ENCODE measurements at regions not wholly inside any gene's neighbourhood (a gene's known extent, or its start where the extent isn't known, plus 50 kb on each side); places are given as distances from the start of the nearest gene placed in this dataset.

GRCh38 chr11:110379936-110380335 lies 49.8 kb upstream of the FDX1 start:
- no peak overlapping the region for H3K27ac ChIP-seq (ENCODE audit: low read depth in 1 of 2, low read length in 2 of 2)
- no peaks in the 10 kb centered on the region for H3K36me3 ChIP-seq (ENCODE audit: control insufficient read depth in 4 of 4, insufficient read depth in 3 of 4, low read depth in 1 of 4, low read length in 3 of 4)
- H3K9me3 ChIP-seq (ENCODE audit: control insufficient read depth in 4 of 4, low read length in 3 of 4) = no peaks in the 10 kb centered on the region
- 88% methylated on average over 2 of the region's 2 CpGs for WGBS
- H3K4me1 ChIP-seq (ENCODE audit: control insufficient read depth in 4 of 4, insufficient read depth in 4 of 4, low read length in 3 of 4) = peaks cover 0 to 19% (median 10%) of the 10 kb centered on the region in 4 donors
- H3K4me3 ChIP-seq (ENCODE audit: low read depth in 1 of 3, low read length in 3 of 3) = no peak overlapping the region
- H3K9ac ChIP-seq (ENCODE audit: low read depth in 1 of 2, low read length in 2 of 2) = no peak overlapping the region
- no peak for TF ChIP-seq MAX (IDR thresholded peaks at IDR 0.05)
- no peak for TF ChIP-seq SP1 (IDR thresholded peaks at IDR 0.05)
- TF ChIP-seq CTCF (IDR thresholded peaks at IDR 0.05; ENCODE audit: low read depth, low read length, missing input control) = no peak
- TF ChIP-seq JUND (IDR thresholded peaks at IDR 0.05) = no peak
- TF ChIP-seq EGR1 (IDR thresholded peaks at IDR 0.05; ENCODE audit: low read depth in 2 of 2) = no peak
- no peak for TF ChIP-seq TAF1 (conservative IDR thresholded peaks at IDR 0.05)
- TF ChIP-seq, protein P1, sequence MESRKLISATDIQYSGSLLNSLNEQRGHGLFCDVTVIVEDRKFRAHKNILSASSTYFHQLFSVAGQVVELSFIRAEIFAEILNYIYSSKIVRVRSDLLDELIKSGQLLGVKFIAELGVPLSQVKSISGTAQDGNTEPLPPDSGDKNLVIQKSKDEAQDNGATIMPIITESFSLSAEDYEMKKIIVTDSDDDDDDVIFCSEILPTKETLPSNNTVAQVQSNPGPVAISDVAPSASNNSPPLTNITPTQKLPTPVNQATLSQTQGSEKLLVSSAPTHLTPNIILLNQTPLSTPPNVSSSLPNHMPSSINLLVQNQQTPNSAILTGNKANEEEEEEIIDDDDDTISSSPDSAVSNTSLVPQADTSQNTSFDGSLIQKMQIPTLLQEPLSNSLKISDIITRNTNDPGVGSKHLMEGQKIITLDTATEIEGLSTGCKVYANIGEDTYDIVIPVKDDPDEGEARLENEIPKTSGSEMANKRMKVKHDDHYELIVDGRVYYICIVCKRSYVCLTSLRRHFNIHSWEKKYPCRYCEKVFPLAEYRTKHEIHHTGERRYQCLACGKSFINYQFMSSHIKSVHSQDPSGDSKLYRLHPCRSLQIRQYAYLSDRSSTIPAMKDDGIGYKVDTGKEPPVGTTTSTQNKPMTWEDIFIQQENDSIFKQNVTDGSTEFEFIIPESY (IDR thresholded peaks at IDR 0.05) = no peak
- TF ChIP-seq HNF4G (IDR thresholded peaks at IDR 0.05) = no peak
- no peak for TF ChIP-seq HNF4A (conservative IDR thresholded peaks at IDR 0.05)
- no peak for TF ChIP-seq NR2F2 (IDR thresholded peaks at IDR 0.05)
- TF ChIP-seq FOXA1 (IDR thresholded peaks at IDR 0.05) = no peak
- no peak for TF ChIP-seq FOXA2 (IDR thresholded peaks at IDR 0.05)
- no peak for TF ChIP-seq RXRA (IDR thresholded peaks at IDR 0.05)
- no peak for TF ChIP-seq GABPA (IDR thresholded peaks at IDR 0.05 in 1 of 2, conservative IDR thresholded peaks at IDR 0.05 in 1 of 2)
- no peaks in the 10 kb centered on the region for H3K27me3 ChIP-seq (ENCODE audit: control insufficient read depth in 4 of 4, insufficient read depth in 4 of 4, low read length in 3 of 4)
- no peak for DNase-seq (ENCODE audit: low spot score)
